H1 (cell line): ENCODE measurements at regions not wholly inside any gene's neighbourhood (a gene's known extent, or its start where the extent isn't known, plus 50 kb on each side); places are given as distances from the start of the nearest gene placed in this dataset.

Source experiments
- TF ChIP-seq, protein P1 (sequence below): IDR thresholded peaks from 2 replicates; pipeline ENCODE4 v1.6.1; 2012; ENCODE audit warnings: inconsistent platforms

DNA sequence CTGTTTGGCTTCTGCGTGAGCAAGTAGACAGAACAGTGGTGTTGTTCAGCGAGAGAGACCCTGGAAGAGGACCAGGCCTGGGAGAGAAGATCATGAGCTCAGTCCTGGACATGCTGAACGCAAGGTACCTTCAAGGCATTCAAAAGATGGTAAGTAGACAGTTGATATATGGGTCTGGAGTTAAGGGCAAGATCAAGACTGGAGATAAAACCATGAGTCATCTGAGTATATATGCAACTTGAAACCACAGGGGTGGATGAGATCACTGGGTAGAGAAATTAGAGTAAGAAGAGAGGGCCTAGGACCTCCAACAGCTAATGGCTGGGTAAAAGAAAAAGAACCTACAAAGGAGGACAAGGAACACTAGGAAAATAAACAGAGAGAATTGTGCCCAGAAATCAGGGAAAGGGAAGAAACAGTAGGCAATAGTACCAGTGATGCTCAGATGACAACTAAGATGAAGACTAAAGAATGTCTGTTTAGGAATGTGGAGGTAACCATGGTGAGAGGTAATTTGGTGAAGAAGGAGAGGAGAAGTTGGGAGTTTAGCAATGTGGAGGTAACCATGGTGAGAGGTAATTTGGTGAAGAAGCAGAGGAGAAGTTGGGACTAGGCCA is 343.2 kb upstream of the ADAMTS9 start (continued):
- TF ChIP-seq, protein P1, sequence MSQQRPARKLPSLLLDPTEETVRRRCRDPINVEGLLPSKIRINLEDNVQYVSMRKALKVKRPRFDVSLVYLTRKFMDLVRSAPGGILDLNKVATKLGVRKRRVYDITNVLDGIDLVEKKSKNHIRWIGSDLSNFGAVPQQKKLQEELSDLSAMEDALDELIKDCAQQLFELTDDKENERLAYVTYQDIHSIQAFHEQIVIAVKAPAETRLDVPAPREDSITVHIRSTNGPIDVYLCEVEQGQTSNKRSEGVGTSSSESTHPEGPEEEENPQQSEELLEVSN = no peak
